CD4-positive, alpha-beta T cell (primary cell): ENCODE measurements at regions not wholly inside any gene's neighbourhood (a gene's known extent, or its start where the extent isn't known, plus 50 kb on each side); places are given as distances from the start of the nearest gene placed in this dataset.

Source experiments
- ATAC-seq: fragments of 200-7000 bp; cut with Tn5 transposase; one replicate; pipeline ENCODE4 v1.10.0; 2022; ENCODE audit warnings: mild to moderate bottlenecking; ENCODE audit not compliant: poor library complexity
- CTCF ChIA-PET: fragments of 350-600 bp; sonication (Branson Sonifier 250); formaldehyde crosslinking; loops from one replicate; lab custom pipeline; 2021; ENCODE audit warnings: antibody characterized with exemption, inconsistent platforms; lab: Charles Lee
- POLR2A ChIA-PET: fragments of 350-600 bp; sonication (Branson Sonifier 250); formaldehyde crosslinking; loops from one replicate; lab custom pipeline; 2021; ENCODE audit warnings: antibody characterized with exemption, inconsistent platforms; lab: Charles Lee
- DNase-seq, 14 experiments: peaks; one replicate each; pipeline ENCODE4 v3.0.0-alpha.2; 2013 to 2020; ENCODE audit warnings: mixed read lengths in 2 of 14
- H3K27ac ChIP-seq, 2 donors: one replicate each; pipeline versions ENCODE4 v1.5.1 to v1.7.0; 2013; ENCODE audit warnings: low read length in 2 of 2, low read depth in 1 of 2, mild to moderate bottlenecking in 1 of 2
- H3K27me3 ChIP-seq, 2 experiments: 1 replicate in 1 of 2; 2 replicates in 1 of 2; pipeline versions ENCODE4 v1.6.1 to v1.7.0; 2013; ENCODE audit warnings: low read length in 2 of 2, control low read depth in 1 of 2, mild to moderate bottlenecking in 1 of 2, moderate library complexity in 1 of 2; ENCODE audit not compliant: insufficient read depth in 2 of 2, control insufficient read depth in 1 of 2
- H3K36me3 ChIP-seq: one replicate; pipeline ENCODE4 v1.6.1; 2013; ENCODE audit warnings: low read length, control low read depth; ENCODE audit not compliant: insufficient read depth
- H3K4me1 ChIP-seq: one replicate; pipeline ENCODE4 v1.6.1; 2013; ENCODE audit warnings: low read length, control low read depth; ENCODE audit not compliant: insufficient read depth
- H3K4me3 ChIP-seq: one replicate; pipeline ENCODE4 v1.5.1; 2013; ENCODE audit warnings: mild to moderate bottlenecking, low read length, moderate library complexity
- H3K9me3 ChIP-seq, 2 experiments: 1 replicate in 1 of 2; 2 replicates in 1 of 2; pipeline versions ENCODE4 v1.6.1 to v1.7.0; 2013; ENCODE audit warnings: low read length in 2 of 2, mild to moderate bottlenecking in 2 of 2, control low read depth in 1 of 2, moderate library complexity in 1 of 2; ENCODE audit not compliant: control insufficient read depth in 1 of 2, insufficient read depth in 1 of 2
- H3K27ac Mint-ChIP-seq: one replicate; pipeline ENCODE4 v1.8.0; 2020; ENCODE audit warnings: mixed read lengths
- H3K27me3 Mint-ChIP-seq: one replicate; pipeline ENCODE4 v1.8.0; 2021; ENCODE audit warnings: mixed read lengths
- H3K36me3 Mint-ChIP-seq: one replicate; pipeline ENCODE4 v1.8.0; 2021; ENCODE audit warnings: low read depth, mixed read lengths
- H3K4me1 Mint-ChIP-seq: one replicate; pipeline ENCODE4 v1.8.0; 2021; ENCODE audit warnings: low read depth, mixed read lengths
- H3K4me3 Mint-ChIP-seq: one replicate; pipeline ENCODE4 v1.8.0; 2020; ENCODE audit warnings: mild to moderate bottlenecking, mixed read lengths
- H3K9me3 Mint-ChIP-seq: one replicate; pipeline ENCODE4 v1.8.0; 2020; ENCODE audit warnings: mixed read lengths
- CTCF ChIP-seq: fragments of 200-600 bp; IDR thresholded peaks from one replicate; pipeline ENCODE4 v1.8.0; 2022; ENCODE audit warnings: antibody characterized with exemption, mild to moderate bottlenecking
- intact Hi-C, 2 experiments: fragments of 100-400 bp; cut with DNase I in 1 of 2; cut with micrococcal nuclease in 1 of 2; formaldehyde crosslinking; loops; one replicate each; pipeline versions ENCODE4 v1.15.1 to v1.9.0; 2023 to 2025; cut with DNase I, micrococcal nuclease

- DNase-seq: no peak
Measured at GRCh38 chr2:234193977-234194563, 143.6 kb downstream of the SPP2 start.

GRCh38 chr2:234191819-234192407 is 141.4 kb downstream of the SPP2 start:
- Histone ChIP-seq H3K4me1 (no peaks in the 10 kb centered on the region), H3K9me3 (no peaks in the 10 kb centered on the region), H3K27ac (no peak overlapping the region), H3K4me3 (no peak overlapping the region), H3K36me3 (no peaks in the 10 kb centered on the region), H3K27me3 (no peaks in the 10 kb centered on the region)
- Mint-ChIP-seq H3K27ac (no peak overlapping the region), H3K9me3 (peaks cover 2% of the 10 kb centered on the region), H3K4me1 (no peaks in the 10 kb centered on the region), H3K36me3 (no peaks in the 10 kb centered on the region), H3K27me3 (no peaks in the 10 kb centered on the region), H3K4me3 (no peak overlapping the region)
- ChIA-PET POLR2A (no interaction called here), CTCF (no interaction called here)
- TF ChIP-seq CTCF: no peak
- intact Hi-C loops: no loop called here
- ATAC-seq: no peak
- DNase-seq: no peak

More at GRCh38 chr2:234193977-234194563, 143.6 kb downstream of the SPP2 start:
- H3K9me3 ChIP-seq: no peaks in the 10 kb centered on the region
- ATAC-seq: no peak
- no peak overlapping the region for H3K27ac ChIP-seq
- no peaks in the 10 kb centered on the region for H3K9me3 Mint-ChIP-seq
- no peaks in the 10 kb centered on the region for H3K4me1 Mint-ChIP-seq
- no peaks in the 10 kb centered on the region for H3K27me3 ChIP-seq
- H3K4me1 ChIP-seq: no peaks in the 10 kb centered on the region
- no peaks in the 10 kb centered on the region for H3K36me3 ChIP-seq
- CTCF ChIA-PET: no interaction called here
- H3K4me3 ChIP-seq: no peak overlapping the region
- H3K27me3 Mint-ChIP-seq: no peaks in the 10 kb centered on the region
- POLR2A ChIA-PET: no interaction called here
- intact Hi-C loops: no loop called here
- no peak overlapping the region for H3K27ac Mint-ChIP-seq
- no peak overlapping the region for H3K4me3 Mint-ChIP-seq
- no peaks in the 10 kb centered on the region for H3K36me3 Mint-ChIP-seq
- TF ChIP-seq CTCF: no peak

GRCh38 chr2:234189786-234190300 is 139.3 kb downstream of the SPP2 start:
- TF ChIP-seq CTCF: no peak
- Mint-ChIP-seq H3K9me3 (peaks cover 4% of the 10 kb centered on the region), H3K4me1 (no peaks in the 10 kb centered on the region), H3K27ac (no peak overlapping the region), H3K36me3 (no peaks in the 10 kb centered on the region), H3K27me3 (no peaks in the 10 kb centered on the region), H3K4me3 (no peak overlapping the region)
- Histone ChIP-seq H3K27ac (no peak overlapping the region), H3K4me1 (no peaks in the 10 kb centered on the region), H3K4me3 (no peak overlapping the region), H3K9me3 (no peaks in the 10 kb centered on the region), H3K36me3 (no peaks in the 10 kb centered on the region), H3K27me3 (no peaks in the 10 kb centered on the region)
- DNase-seq (no peak), ATAC-seq (no peak)
- ChIA-PET POLR2A (no interaction called here), CTCF (no interaction called here)
- intact Hi-C loops: no loop called here
